GM23338 (cell line): ENCODE measurements at regions not wholly inside any gene's neighbourhood (a gene's known extent, or its start where the extent isn't known, plus 50 kb on each side); places are given as distances from the start of the nearest gene placed in this dataset.

Experiments
- ATAC-seq: fragments of 200-7000 bp; cut with Tn5 transposase; 3 replicates; pipeline ENCODE4 v1.9.1; 2020
- DNase-seq: peaks from one replicate; pipeline ENCODE4 v3.0.0-alpha.2; 2015; ENCODE audit warnings: low spot score
- H2AFZ ChIP-seq: fragments of 200-600 bp; sonication (generic); 2 replicates; pipeline ENCODE4 v1.8.0; 2016; ENCODE audit warnings: antibody characterized with exemption, mild to moderate bottlenecking, moderate library complexity
- H3F3A ChIP-seq: fragments of 200-600 bp; sonication (generic); replicated peaks from 2 replicates; pipeline ENCODE4 v1.8.0; 2017; ENCODE audit warnings: antibody characterized with exemption, mixed run types, low read depth
- H3K27ac ChIP-seq: fragments of 200-600 bp; sonication (generic); 2 replicates; pipeline ENCODE4 v1.6.1; 2016; ENCODE audit warnings: low read depth
- H3K27me3 ChIP-seq: fragments of 200-600 bp; sonication (generic); 2 replicates; pipeline ENCODE4 v1.8.0; 2016; ENCODE audit warnings: mild to moderate bottlenecking, mixed run types, moderate library complexity; ENCODE audit not compliant: insufficient read depth
- H3K36me3 ChIP-seq: fragments of 200-600 bp; sonication (generic); 2 replicates; pipeline ENCODE4 v1.8.0; 2016; ENCODE audit warnings: mild to moderate bottlenecking; ENCODE audit not compliant: insufficient read depth
- H3K4me1 ChIP-seq: fragments of 200-600 bp; sonication (generic); 2 replicates; pipeline ENCODE4 v1.8.0; 2016; ENCODE audit warnings: mild to moderate bottlenecking, moderate library complexity; ENCODE audit not compliant: insufficient read depth
- H3K4me2 ChIP-seq: fragments of 200-600 bp; sonication (generic); 2 replicates; pipeline ENCODE4 v1.7.1; 2017; ENCODE audit warnings: mixed run types
- H3K4me3 ChIP-seq: fragments of 200-600 bp; sonication (generic); 2 replicates; pipeline ENCODE4 v1.6.1; 2016; ENCODE audit warnings: mixed run types
- H3K79me2 ChIP-seq: fragments of 200-600 bp; sonication (generic); replicated peaks from 2 replicates; pipeline ENCODE4 v1.8.0; 2017; ENCODE audit warnings: mild to moderate bottlenecking; ENCODE audit not compliant: insufficient read depth
- H3K9me2 ChIP-seq: fragments of 200-600 bp; sonication (generic); 2 replicates; pipeline ENCODE4 v1.8.0; 2017; ENCODE audit not compliant: insufficient read depth
- H4K20me1 ChIP-seq: fragments of 200-600 bp; sonication (generic); replicated peaks from 2 replicates; pipeline ENCODE4 v1.8.0; 2017; ENCODE audit warnings: mild to moderate bottlenecking; ENCODE audit not compliant: insufficient read depth
- H3K27ac Mint-ChIP-seq: 2 replicates; pipeline ENCODE4 v1.8.0; 2020; ENCODE audit warnings: inconsistent platforms, mild to moderate bottlenecking, moderate library complexity, mixed read lengths
- H3K27me3 Mint-ChIP-seq: 3 replicates; pipeline ENCODE4 v1.8.0; 2022; ENCODE audit warnings: low read depth, mild to moderate bottlenecking, moderate library complexity, mixed read lengths, inconsistent platforms; ENCODE audit not compliant: insufficient read depth, poor library complexity
- H3K36me3 Mint-ChIP-seq: 3 replicates; pipeline ENCODE4 v1.8.0; 2021; ENCODE audit warnings: low read depth, mild to moderate bottlenecking, inconsistent platforms, moderate library complexity, mixed read lengths
- H3K4me1 Mint-ChIP-seq: 3 replicates; pipeline ENCODE4 v1.8.0; 2020; ENCODE audit warnings: mild to moderate bottlenecking, inconsistent platforms, mixed read lengths
- H3K4me3 Mint-ChIP-seq: 3 replicates; pipeline ENCODE4 v1.8.0; 2021; ENCODE audit warnings: moderate library complexity, mild to moderate bottlenecking, inconsistent platforms, mixed read lengths
- H3K9me3 Mint-ChIP-seq: 3 replicates; pipeline ENCODE4 v1.8.0; 2020; ENCODE audit warnings: moderate library complexity, mild to moderate bottlenecking, inconsistent platforms, mixed read lengths
- CREB1 ChIP-seq: fragments of 250-450 bp; sonication (Bioruptor Pico); IDR thresholded peaks from 2 replicates; pipeline ENCODE4 v1.5.0; 2020; ENCODE audit warnings: low read depth, mild to moderate bottlenecking, moderate library complexity
- EZH2phosphoT487 ChIP-seq: fragments of 200-600 bp; sonication (generic); IDR thresholded peaks from one replicate; pipeline ENCODE4 v1.8.1; 2018; ENCODE audit warnings: antibody characterized with exemption; ENCODE audit not compliant: unreplicated experiment
- NANOG ChIP-seq: IDR thresholded peaks from 2 replicates; pipeline ENCODE4 v1.6.1; 2016; ENCODE audit warnings: antibody characterized with exemption, borderline replicate concordance
- STAT1 ChIP-seq: IDR thresholded peaks from one replicate; pipeline ENCODE4 v1.6.1; 2016; ENCODE audit warnings: antibody characterized with exemption; ENCODE audit not compliant: unreplicated experiment
- ZNF114 ChIP-seq: fragments of 250-450 bp; sonication (Bioruptor Pico); IDR thresholded peaks from 2 replicates; pipeline ENCODE4 v1.5.0; 2020; ENCODE audit warnings: mild to moderate bottlenecking, moderate library complexity
- ZNF331 ChIP-seq: fragments of 250-450 bp; sonication (Bioruptor Pico); IDR thresholded peaks from 2 replicates; pipeline ENCODE4 v1.5.0; 2020; ENCODE audit warnings: low read depth, mild to moderate bottlenecking, moderate library complexity
- TF ChIP-seq, protein P1 (sequence below): fragments of 250-450 bp; sonication (Bioruptor Pico); IDR thresholded peaks from 2 replicates; pipeline ENCODE4 v1.5.0; 2020; ENCODE audit warnings: mild to moderate bottlenecking, moderate library complexity
- TF ChIP-seq, protein P2 (sequence below), 2 experiments: fragments of 200-600 bp in 1 of 2; sonication (generic) in 1 of 2; conservative IDR thresholded peaks; 2 replicates each; pipeline versions ENCODE4 v1.5.1 to v1.6.1; 2016 to 2017; ENCODE audit warnings: antibody characterized with exemption in 2 of 2, low read depth in 2 of 2, mild to moderate bottlenecking in 2 of 2, moderate library complexity in 1 of 2

DNA sequence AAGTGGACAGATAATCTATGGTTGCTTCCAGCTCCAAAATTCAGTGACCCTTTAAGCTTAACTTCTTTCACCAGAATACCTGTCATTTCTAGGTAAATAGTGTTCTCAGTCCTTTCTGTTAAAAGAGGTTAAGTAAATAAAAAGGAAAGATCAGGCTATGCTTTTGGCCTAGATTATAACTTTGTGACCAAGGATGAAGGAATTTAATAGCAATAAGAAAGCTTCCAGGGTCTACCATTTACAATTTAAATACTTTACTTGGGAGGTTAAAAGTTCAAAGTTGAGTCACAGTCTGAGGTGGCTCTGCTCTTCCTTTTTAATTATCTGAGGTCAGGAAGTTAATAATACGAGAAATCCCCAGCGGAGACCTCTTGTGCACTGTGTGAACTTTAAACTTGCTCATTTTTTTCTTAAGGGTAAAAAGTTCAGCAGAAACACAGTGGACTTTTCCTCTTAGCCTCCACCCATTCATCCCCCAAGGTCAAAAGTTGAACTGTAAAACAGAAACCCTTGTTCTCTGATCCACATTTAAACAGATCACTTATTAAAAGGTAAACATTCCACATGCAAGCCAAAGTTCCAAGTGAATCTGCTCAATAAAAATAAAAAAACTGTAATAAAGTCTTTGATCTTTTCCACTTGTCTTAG is 187.1 kb downstream of the NRIP1 start (continued):
- TF ChIP-seq, protein P1, sequence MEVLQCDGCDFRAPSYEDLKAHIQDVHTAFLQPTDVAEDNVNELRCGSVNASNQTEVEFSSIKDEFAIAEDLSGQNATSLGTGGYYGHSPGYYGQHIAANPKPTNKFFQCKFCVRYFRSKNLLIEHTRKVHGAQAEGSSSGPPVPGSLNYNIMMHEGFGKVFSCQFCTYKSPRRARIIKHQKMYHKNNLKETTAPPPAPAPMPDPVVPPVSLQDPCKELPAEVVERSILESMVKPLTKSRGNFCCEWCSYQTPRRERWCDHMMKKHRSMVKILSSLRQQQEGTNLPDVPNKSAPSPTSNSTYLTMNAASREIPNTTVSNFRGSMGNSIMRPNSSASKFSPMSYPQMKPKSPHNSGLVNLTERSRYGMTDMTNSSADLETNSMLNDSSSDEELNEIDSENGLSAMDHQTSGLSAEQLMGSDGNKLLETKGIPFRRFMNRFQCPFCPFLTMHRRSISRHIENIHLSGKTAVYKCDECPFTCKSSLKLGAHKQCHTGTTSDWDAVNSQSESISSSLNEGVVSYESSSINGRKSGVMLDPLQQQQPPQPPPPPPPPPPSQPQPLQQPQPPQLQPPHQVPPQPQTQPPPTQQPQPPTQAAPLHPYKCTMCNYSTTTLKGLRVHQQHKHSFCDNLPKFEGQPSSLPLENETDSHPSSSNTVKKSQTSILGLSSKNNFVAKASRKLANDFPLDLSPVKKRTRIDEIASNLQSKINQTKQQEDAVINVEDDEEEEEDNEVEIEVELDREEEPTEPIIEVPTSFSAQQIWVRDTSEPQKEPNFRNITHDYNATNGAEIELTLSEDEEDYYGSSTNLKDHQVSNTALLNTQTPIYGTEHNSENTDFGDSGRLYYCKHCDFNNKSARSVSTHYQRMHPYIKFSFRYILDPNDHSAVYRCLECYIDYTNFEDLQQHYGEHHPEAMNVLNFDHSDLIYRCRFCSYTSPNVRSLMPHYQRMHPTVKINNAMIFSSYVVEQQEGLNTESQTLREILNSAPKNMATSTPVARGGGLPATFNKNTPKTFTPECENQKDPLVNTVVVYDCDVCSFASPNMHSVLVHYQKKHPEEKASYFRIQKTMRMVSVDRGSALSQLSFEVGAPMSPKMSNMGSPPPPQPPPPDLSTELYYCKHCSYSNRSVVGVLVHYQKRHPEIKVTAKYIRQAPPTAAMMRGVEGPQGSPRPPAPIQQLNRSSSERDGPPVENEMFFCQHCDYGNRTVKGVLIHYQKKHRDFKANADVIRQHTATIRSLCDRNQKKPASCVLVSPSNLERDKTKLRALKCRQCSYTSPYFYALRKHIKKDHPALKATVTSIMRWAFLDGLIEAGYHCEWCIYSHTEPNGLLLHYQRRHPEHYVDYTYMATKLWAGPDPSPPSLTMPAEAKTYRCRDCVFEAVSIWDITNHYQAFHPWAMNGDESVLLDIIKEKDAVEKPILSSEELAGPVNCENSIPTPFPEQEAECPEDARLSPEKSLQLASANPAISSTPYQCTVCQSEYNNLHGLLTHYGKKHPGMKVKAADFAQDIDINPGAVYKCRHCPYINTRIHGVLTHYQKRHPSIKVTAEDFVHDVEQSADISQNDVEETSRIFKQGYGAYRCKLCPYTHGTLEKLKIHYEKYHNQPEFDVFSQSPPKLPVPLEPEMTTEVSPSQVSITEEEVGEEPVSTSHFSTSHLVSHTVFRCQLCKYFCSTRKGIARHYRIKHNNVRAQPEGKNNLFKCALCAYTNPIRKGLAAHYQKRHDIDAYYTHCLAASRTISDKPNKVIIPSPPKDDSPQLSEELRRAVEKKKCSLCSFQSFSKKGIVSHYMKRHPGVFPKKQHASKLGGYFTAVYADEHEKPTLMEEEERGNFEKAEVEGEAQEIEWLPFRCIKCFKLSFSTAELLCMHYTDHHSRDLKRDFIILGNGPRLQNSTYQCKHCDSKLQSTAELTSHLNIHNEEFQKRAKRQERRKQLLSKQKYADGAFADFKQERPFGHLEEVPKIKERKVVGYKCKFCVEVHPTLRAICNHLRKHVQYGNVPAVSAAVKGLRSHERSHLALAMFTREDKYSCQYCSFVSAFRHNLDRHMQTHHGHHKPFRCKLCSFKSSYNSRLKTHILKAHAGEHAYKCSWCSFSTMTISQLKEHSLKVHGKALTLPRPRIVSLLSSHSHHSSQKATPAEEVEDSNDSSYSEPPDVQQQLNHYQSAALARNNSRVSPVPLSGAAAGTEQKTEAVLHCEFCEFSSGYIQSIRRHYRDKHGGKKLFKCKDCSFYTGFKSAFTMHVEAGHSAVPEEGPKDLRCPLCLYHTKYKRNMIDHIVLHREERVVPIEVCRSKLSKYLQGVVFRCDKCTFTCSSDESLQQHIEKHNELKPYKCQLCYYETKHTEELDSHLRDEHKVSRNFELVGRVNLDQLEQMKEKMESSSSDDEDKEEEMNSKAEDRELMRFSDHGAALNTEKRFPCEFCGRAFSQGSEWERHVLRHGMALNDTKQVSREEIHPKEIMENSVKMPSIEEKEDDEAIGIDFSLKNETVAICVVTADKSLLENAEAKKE (CRISPR knock-in tag), result no peak

GRCh38 chr21:14876524-14876840 is 188.3 kb downstream of the NRIP1 start:
- Mint-ChIP-seq H3K27me3 (no peaks in the 10 kb centered on the region), H3K4me3 (no peak overlapping the region), H3K36me3 (no peaks in the 10 kb centered on the region), H3K4me1 (peaks cover 2% of the 10 kb centered on the region; the same call in 1 of the 3 replicates), H3K9me3 (no peaks in the 10 kb centered on the region), H3K27ac (no peak overlapping the region)
- Histone ChIP-seq H3K4me2 (no peak overlapping the region), H3K27ac (no peak overlapping the region), H2AFZ (no peak overlapping the region), H3K4me3 (no peak overlapping the region), H3F3A (no peaks in the 10 kb centered on the region), H3K4me1 (no peaks in the 10 kb centered on the region), H3K36me3 (no peaks in the 10 kb centered on the region), H4K20me1 (no peaks in the 10 kb centered on the region), H3K9me2 (no peaks in the 10 kb centered on the region), H3K79me2 (no peaks in the 10 kb centered on the region), H3K27me3 (no peaks in the 10 kb centered on the region)
- no peak for ATAC-seq
- no peak for DNase-seq
- TF ChIP-seq CREB1, result no peak
- TF ChIP-seq ZNF331 (CRISPR knock-in tag), result no peak
- TF ChIP-seq, protein P1 (CRISPR knock-in tag), result no peak
- TF ChIP-seq NANOG, result no peak
- TF ChIP-seq STAT1, result no peak
- TF ChIP-seq, protein P2, sequence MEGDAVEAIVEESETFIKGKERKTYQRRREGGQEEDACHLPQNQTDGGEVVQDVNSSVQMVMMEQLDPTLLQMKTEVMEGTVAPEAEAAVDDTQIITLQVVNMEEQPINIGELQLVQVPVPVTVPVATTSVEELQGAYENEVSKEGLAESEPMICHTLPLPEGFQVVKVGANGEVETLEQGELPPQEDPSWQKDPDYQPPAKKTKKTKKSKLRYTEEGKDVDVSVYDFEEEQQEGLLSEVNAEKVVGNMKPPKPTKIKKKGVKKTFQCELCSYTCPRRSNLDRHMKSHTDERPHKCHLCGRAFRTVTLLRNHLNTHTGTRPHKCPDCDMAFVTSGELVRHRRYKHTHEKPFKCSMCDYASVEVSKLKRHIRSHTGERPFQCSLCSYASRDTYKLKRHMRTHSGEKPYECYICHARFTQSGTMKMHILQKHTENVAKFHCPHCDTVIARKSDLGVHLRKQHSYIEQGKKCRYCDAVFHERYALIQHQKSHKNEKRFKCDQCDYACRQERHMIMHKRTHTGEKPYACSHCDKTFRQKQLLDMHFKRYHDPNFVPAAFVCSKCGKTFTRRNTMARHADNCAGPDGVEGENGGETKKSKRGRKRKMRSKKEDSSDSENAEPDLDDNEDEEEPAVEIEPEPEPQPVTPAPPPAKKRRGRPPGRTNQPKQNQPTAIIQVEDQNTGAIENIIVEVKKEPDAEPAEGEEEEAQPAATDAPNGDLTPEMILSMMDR (conservative IDR thresholded peaks at IDR 0.05; ENCODE audit: low read depth in 2 of 2), result no peak
- TF ChIP-seq ZNF114 (CRISPR knock-in tag), result no peak
- no peak for TF ChIP-seq EZH2phosphoT487
